Thyroid gland (tissue), 4 donors: ENCODE measurements at regions not wholly inside any gene's neighbourhood (a gene's known extent, or its start where the extent isn't known, plus 50 kb on each side); places are given as distances from the start of the nearest gene placed in this dataset.

Experiments used
- CTCF ChIP-seq, 6 experiments: fragments of 200-600 bp in 3 of 6; fragments of 450-650 bp in 3 of 6; sonication (generic) in 3 of 6; IDR thresholded peaks; one replicate each; pipeline ENCODE4 v1.5.1; 2016 to 2019; ENCODE audit warnings: antibody characterized with exemption in 6 of 6, mild to moderate bottlenecking in 2 of 6, inconsistent platforms in 1 of 6, moderate library complexity in 1 of 6
- POLR2A ChIP-seq, 2 donors: fragments of 450-650 bp; IDR thresholded peaks; one replicate each; pipeline ENCODE4 v1.6.1; 2017; ENCODE audit warnings: antibody characterized with exemption in 2 of 2, mild to moderate bottlenecking in 2 of 2, moderate library complexity in 1 of 2

GRCh38 chr2:152823905-152824304 lies 105.5 kb downstream of the ARL6IP6 start:
- TF ChIP-seq CTCF (IDR thresholded peaks at IDR 0.05) (no peak), POLR2A (IDR thresholded peaks at IDR 0.05) (no peak)
